Natural killer cell (primary cell): ENCODE measurements at regions not wholly inside any gene's neighbourhood (a gene's known extent, or its start where the extent isn't known, plus 50 kb on each side); places are given as distances from the start of the nearest gene placed in this dataset.

Experiments used
- ATAC-seq, 3 donors: fragments of 150-1000 bp in 2 of 3; fragments of 200-7000 bp in 1 of 3; cut with Tn5 transposase; 1 replicate in 1 of 3; 2 replicates in 2 of 3; pipeline ENCODE4 v1.10.0; 2021; ENCODE audit warnings: mild to moderate bottlenecking in 2 of 3, moderate library complexity in 2 of 3
- DNase-seq, 2 donors: peaks; one replicate each; pipeline versions ENCODE4 v3.0.0 to v3.0.0-alpha.2; 2013 to 2021; ENCODE audit warnings: mixed read lengths in 1 of 2
- H3K27ac ChIP-seq: one replicate; pipeline ENCODE4 v1.5.1; 2013; ENCODE audit warnings: mild to moderate bottlenecking, low read length
- H3K27me3 ChIP-seq: one replicate; pipeline ENCODE4 v1.6.1; 2013; ENCODE audit warnings: low read length; ENCODE audit not compliant: control insufficient read depth, insufficient read depth
- H3K36me3 ChIP-seq: one replicate; pipeline ENCODE4 v1.6.1; 2013; ENCODE audit warnings: low read length; ENCODE audit not compliant: control insufficient read depth, insufficient read depth
- H3K4me1 ChIP-seq: one replicate; pipeline ENCODE4 v1.6.1; 2013; ENCODE audit warnings: low read length; ENCODE audit not compliant: control insufficient read depth, insufficient read depth
- H3K4me3 ChIP-seq: one replicate; pipeline ENCODE4 v1.5.1; 2013; ENCODE audit warnings: low read length
- H3K9me3 ChIP-seq: one replicate; pipeline ENCODE4 v1.6.1; 2013; ENCODE audit warnings: low read length; ENCODE audit not compliant: control insufficient read depth, insufficient read depth
- H3K27ac Mint-ChIP-seq, 2 donors: one replicate each; pipeline ENCODE4 v1.8.0; 2022; ENCODE audit warnings: mild to moderate bottlenecking in 2 of 2, mixed read lengths in 2 of 2, moderate library complexity in 1 of 2
- H3K27me3 Mint-ChIP-seq, 2 donors: one replicate each; pipeline ENCODE4 v1.8.0; 2022; ENCODE audit warnings: low read depth in 2 of 2, mixed read lengths in 2 of 2
- H3K36me3 Mint-ChIP-seq: one replicate; pipeline ENCODE4 v1.8.0; 2022; ENCODE audit warnings: mixed read lengths
- H3K4me1 Mint-ChIP-seq, 2 donors: one replicate each; pipeline ENCODE4 v1.8.0; 2022; ENCODE audit warnings: mixed read lengths in 2 of 2
- H3K4me3 Mint-ChIP-seq: one replicate; pipeline ENCODE4 v1.8.0; 2022; ENCODE audit warnings: mild to moderate bottlenecking, moderate library complexity, mixed read lengths
- H3K9me3 Mint-ChIP-seq, 2 donors: one replicate each; pipeline ENCODE4 v1.8.0; 2022; ENCODE audit warnings: mixed read lengths in 2 of 2
- CTCF ChIP-seq: fragments of 200-600 bp; IDR thresholded peaks from one replicate; pipeline ENCODE4 v1.8.0; 2022; ENCODE audit warnings: antibody characterized with exemption
- WGBS: methylation state at CpG from one replicate; pipeline ENCODE4 v1.1.7; 2013; ENCODE audit warnings: missing lambda C conversion rate; ENCODE audit not compliant: insufficient coverage; 5-methylcytosine and 5-hydroxymethylcytosine counted together
- intact Hi-C: fragments of 100-400 bp; cut with micrococcal nuclease; formaldehyde crosslinking; loops from one replicate; pipeline ENCODE4 v1.14.2; 2022

DNA sequence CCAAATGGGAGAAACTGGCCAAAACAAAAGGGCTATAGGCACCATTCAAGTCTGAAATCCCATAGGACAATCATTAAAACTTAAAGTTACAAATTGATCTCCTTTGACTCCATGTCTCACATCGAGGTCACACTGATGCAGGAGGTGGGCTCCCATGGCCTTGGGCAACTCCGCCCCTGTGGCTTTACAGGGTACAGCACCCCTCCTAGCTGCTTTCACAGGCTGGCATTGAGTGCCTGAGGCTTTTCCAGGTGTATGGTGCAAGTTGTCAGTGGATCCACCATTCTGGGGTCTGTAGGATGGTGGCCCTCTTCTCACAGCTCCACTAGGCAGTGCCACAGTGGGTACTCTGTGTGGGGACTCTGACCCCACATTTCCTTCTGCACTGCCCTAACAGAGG, 662.1 kb downstream of the XPNPEP1 start:
- peaks cover 4% of the 10 kb centered on the region for H3K9me3 ChIP-seq
- TF ChIP-seq CTCF: no peak

GRCh38 chr10:109259293-109259692, 664.0 kb downstream of the XPNPEP1 start:
- Histone ChIP-seq H3K4me1 (no peaks in the 10 kb centered on the region), H3K9me3 (peaks cover 4% of the 10 kb centered on the region), H3K4me3 (no peak overlapping the region), H3K27me3 (no peaks in the 10 kb centered on the region), H3K36me3 (no peaks in the 10 kb centered on the region), H3K27ac (no peak overlapping the region)
- DNase-seq (no peak), ATAC-seq (no peak)
- Mint-ChIP-seq H3K27me3 (no peaks in the 10 kb centered on the region), H3K27ac (no peak overlapping the region), H3K4me1 (no peaks in the 10 kb centered on the region), H3K36me3 (no peaks in the 10 kb centered on the region), H3K9me3 (peaks cover 12 to 15% of the 10 kb centered on the region in 2 donors), H3K4me3 (no peak overlapping the region)
- no peak for TF ChIP-seq CTCF
- intact Hi-C loops: no loop called here
- WGBS: 78% methylated on average over 3 of the region's 4 CpGs

More for the DNA sequence above, 662.1 kb downstream of the XPNPEP1 start:
- Histone ChIP-seq H3K27ac (no peak overlapping the region), H3K27me3 (no peaks in the 10 kb centered on the region), H3K4me3 (no peak overlapping the region), H3K4me1 (no peaks in the 10 kb centered on the region), H3K36me3 (no peaks in the 10 kb centered on the region)
- Mint-ChIP-seq H3K36me3 (no peaks in the 10 kb centered on the region), H3K9me3 (peaks cover 14 to 19% of the 10 kb centered on the region in 2 donors), H3K4me3 (no peak overlapping the region), H3K27ac (no peak overlapping the region), H3K4me1 (no peaks in the 10 kb centered on the region), H3K27me3 (no peaks in the 10 kb centered on the region)
- ATAC-seq: no peak
- 73% methylated on average over 2 of the region's 2 CpGs for WGBS
- no peak for DNase-seq
- intact Hi-C loops: no loop called here

- no peaks in the 10 kb centered on the region for H3K4me1 ChIP-seq
- no peak overlapping the region for H3K27ac Mint-ChIP-seq
- H3K4me1 Mint-ChIP-seq: no peaks in the 10 kb centered on the region
- no peaks in the 10 kb centered on the region for H3K36me3 Mint-ChIP-seq
- no peaks in the 10 kb centered on the region for H3K27me3 ChIP-seq
- H3K9me3 ChIP-seq: no peaks in the 10 kb centered on the region
- ATAC-seq: no peak
- 75% methylated on average over 2 of the region's 3 CpGs for WGBS
- no peak for TF ChIP-seq CTCF
- no peak overlapping the region for H3K27ac ChIP-seq
- DNase-seq: no peak
- no peaks in the 10 kb centered on the region for H3K27me3 Mint-ChIP-seq
- intact Hi-C loops: no loop called here
- peaks cover 8 to 13% of the 10 kb centered on the region in 2 donors for H3K9me3 Mint-ChIP-seq
- H3K36me3 ChIP-seq: no peaks in the 10 kb centered on the region
- no peak overlapping the region for H3K4me3 ChIP-seq
- H3K4me3 Mint-ChIP-seq: no peak overlapping the region
Measured at GRCh38 chr10:109253306-109253705, 670.0 kb downstream of the XPNPEP1 start.

- no peak overlapping the region for H3K27ac ChIP-seq
- H3K27me3 Mint-ChIP-seq: no peaks in the 10 kb centered on the region
- peaks cover 11 to 17% of the 10 kb centered on the region in 2 donors for H3K9me3 Mint-ChIP-seq
- H3K36me3 Mint-ChIP-seq: no peaks in the 10 kb centered on the region
- WGBS: 77% methylated on average over 4 of the region's 4 CpGs
- H3K4me1 ChIP-seq: no peaks in the 10 kb centered on the region
- no peaks in the 10 kb centered on the region for H3K27me3 ChIP-seq
- H3K4me3 ChIP-seq: no peak overlapping the region
- no peak for TF ChIP-seq CTCF
- no peak overlapping the region for H3K4me3 Mint-ChIP-seq
- no peak for DNase-seq
- no peaks in the 10 kb centered on the region for H3K9me3 ChIP-seq
- no peaks in the 10 kb centered on the region for H3K4me1 Mint-ChIP-seq
- no peak overlapping the region for H3K27ac Mint-ChIP-seq
- H3K36me3 ChIP-seq: no peaks in the 10 kb centered on the region
- intact Hi-C loops: no loop called here
- no peak for ATAC-seq
Measured at GRCh38 chr10:109250152-109250551, 673.2 kb downstream of the XPNPEP1 start.
